NCI-H128 (cell line): ENCODE measurements at regions not wholly inside any gene's neighbourhood (a gene's known extent, or its start where the extent isn't known, plus 50 kb on each side); places are given as distances from the start of the nearest gene placed in this dataset.

Experiments
- DNase-seq: peaks from one replicate; lab custom pipeline; 2025; ENCODE audit not compliant: unreplicated experiment; lab: John Stamatoyannopoulos, UW

- no peak for DNase-seq
Measured at GRCh38 chr12:18966954-18967353, 162.6 kb upstream of the PLEKHA5 start.

GRCh38 chr12:18967814-18968213 lies 161.7 kb upstream of the PLEKHA5 start:
- no peak for DNase-seq

- no peak for DNase-seq
Measured at GRCh38 chr12:18969512-18969911, 160.0 kb upstream of the PLEKHA5 start.

DNA sequence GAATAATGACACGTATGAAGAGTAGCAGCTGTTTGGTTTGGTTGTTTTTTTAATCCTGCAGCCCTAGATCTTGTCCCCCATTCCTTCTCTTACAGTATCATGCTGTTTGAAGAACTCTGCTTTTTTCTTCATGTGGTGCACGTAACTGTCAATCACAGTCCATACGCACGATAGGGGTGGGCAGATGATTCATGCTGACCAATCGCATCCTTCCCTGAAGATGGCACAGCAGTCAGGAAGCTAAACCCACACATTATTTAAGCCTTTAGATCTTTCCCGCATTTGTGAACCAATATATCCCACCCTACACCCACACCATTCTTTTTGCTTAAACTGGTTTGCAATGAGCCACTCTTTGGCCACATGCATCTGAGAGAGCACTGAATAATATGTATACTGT lies 158.9 kb upstream of the PLEKHA5 start:
- DNase-seq: no peak

GRCh38 chr12:18971932-18972331 lies 157.6 kb upstream of the PLEKHA5 start:
- no peak for DNase-seq

DNA sequence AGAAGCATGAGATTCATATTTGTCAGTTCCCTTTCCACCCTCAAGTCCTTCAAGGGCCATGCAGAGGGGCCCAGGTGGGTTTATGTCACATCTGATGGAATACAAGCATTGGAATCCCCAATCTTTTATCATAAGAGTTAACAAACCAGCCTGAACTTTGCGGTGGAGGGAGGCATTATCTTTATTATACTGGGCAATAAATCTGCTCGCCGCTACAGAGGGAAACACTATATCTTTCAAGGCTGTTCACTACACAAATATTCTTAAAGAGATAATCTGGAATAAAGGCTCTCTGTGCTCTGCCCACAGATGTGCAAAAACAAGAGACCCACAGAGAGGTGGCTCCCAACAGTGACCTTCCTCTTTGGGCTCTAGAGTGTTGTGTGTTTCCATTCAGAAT lies 153.6 kb upstream of the PLEKHA5 start:
- DNase-seq: no peak

- no peak for DNase-seq
Measured at GRCh38 chr12:18979401-18980126, 150.0 kb upstream of the PLEKHA5 start.

DNA sequence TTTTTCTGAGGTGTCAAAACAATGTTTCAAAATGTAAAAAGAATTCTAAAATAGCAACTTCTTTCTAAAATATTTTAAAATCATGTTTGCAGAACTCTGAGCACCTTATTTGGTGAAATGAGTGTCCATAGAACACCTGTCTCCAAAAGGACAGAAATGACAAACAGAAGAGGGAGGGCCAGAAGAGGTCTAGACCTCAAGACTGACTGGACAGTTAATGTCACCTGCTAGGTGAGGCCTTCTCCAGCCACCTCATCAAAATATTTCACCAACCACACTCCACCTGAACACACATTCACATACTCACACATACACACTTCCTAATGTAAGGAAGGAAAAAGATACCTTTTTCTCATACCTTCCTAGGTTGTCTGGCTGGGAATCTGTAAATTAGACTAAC lies 147.8 kb upstream of the PLEKHA5 start:
- DNase-seq: no peak

DNA sequence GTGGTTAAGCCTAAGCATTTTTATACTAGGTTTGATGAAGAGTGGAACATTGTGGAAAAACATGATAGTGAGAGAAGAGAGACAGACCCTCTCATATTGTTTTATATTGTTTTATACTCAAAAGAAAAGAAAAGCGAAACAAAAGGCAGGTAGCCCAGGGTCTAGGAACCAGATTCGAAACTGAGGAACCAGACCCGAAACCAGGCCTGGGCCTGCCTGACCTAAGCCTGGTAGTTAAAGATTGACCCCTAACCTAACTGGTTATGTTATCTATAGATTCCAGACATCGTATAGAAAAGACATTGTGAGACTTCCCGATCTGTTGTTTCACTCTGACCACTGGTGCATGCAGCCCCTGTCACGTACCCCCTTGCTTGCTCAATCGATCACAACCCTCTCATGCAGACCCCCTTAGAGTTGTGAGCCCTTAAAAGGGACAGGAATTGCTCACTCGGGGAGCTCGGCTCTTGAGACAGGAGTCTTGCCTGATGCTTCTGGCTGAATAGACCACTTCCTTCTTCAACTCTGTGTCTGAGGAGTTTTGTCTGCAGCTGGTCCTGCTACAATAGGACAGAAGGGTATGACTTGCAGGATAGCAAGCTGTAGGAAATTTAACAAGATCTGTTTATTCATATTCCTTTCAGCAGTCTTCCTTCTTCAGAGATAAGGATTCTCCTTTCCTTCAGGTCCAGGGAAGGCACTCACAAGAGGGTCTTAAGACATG lies 147.1 kb upstream of the PLEKHA5 start:
- DNase-seq: no peak

DNA sequence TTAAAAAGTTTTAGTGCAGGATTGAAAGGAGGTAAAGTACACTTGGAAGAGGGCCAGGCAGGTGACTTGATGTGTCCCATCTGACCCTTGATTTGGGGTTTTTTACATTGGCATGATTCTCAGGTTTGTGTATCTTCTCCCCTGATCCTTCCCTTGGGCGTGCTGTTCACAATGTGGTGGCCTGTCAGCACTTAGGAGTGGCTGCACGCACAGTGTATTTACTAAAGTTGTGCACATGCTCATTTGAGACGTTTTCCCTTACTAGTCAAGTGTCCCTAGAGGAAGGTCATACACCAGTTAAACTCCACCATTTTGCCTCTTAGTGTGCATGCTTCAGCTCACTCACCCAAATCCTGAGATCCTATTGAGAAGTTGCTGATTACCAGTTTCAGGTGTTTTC lies 145.7 kb upstream of the PLEKHA5 start:
- no peak for DNase-seq

- no peak for DNase-seq
Measured at GRCh38 chr12:18990856-18991255, 138.7 kb upstream of the PLEKHA5 start.

DNA sequence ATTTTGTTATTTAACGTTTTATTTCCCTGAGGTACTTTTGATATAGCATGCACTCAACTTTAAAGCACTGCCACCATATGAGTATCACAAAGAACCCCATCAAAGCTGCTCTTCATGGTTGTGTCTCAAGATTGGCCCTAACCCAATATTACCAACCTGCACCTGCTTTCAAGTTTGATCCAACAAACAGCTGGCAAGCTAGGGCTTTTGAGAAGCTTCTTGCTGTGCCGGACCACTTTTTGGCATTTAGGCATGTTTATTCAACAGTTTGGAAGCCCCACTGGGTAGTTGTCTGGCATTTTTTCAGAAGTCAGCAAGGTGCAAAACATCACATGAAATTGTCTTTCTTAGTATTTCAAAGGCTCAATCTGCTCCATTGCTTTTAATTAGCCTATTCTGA lies 137.2 kb upstream of the PLEKHA5 start:
- DNase-seq: peak; percentile 82

DNA sequence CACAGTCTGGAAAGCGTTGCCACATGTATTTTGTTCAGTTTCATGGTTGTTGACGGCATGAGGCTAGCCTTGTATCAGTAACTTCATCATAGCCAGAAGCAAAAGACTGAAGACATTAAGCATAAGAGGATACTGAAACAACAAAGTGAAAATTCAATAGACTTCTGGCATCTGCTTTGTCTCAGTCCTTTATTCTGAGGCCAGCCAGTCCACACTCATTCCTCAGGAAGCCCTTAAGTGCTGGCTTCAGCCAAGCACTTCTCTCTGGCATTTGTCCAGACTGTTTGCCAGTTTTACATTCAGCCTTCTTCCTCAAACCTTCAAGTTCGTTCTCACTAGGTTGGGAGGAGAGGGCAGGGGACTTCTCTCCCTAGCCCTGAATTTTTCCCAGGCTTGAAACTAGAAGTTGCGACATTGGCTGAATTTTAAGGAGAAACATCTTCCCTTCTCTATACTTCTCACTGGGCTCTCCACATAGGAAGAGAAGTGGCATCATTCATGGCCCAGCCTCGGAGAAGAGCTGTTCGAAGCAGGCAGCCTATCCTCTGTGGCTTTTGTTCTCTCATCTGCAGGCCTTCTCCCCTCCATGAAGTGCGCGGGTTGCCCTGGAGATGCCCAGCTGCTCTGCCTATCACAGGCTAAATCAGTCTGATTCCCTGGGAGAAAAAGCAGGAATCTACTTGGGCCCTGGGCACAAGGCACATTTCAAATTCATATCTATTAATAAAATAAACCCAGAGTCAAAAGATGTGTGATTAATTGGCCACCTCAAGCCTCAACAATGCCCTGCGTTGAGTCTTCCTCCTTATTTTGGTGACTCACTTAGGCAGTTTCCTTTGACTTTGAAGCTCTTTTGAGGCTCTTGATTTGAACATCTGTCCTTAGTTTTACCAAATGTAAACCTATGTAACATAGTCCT lies 130.9 kb upstream of the PLEKHA5 start:
- peak; percentile 19 for DNase-seq

DNA sequence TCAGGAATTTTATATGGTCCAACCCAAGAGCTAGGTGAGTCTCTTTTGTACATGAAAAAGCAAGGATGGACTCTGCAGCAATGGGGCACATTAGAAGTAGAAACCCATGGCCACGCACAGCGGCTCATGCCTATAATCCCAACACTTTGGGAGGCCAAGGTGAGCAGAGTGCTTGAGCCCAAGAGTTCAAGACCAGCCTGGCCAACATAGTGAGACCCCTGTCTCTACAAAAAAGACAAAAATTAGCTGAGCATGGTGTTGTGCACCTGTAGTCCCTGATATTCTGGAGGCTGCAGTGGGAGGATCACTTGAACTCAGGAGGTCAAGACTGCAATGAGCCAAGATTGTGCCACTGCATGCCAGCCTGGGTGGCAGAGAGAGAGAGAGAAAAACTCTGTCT lies 128.7 kb upstream of the PLEKHA5 start:
- DNase-seq: no peak

DNA sequence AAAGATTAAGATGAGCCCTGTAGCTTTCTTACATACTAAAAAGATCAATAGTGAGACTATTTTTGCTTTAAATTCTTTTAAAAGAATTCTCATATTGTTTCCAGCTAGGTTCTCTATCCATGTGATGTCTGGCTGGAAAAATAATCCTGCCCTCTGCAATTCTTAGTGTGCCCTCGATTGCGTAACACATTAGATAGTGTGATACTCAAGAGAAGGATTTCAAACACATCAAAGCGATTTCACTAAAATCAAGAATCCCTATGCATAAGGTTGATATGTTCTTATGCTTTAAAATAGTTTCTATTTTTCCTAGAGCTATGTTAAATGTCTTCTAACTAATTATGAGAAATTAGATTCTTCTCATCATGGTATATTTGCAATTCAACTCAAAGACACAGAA lies 127.3 kb upstream of the PLEKHA5 start:
- DNase-seq: no peak

DNA sequence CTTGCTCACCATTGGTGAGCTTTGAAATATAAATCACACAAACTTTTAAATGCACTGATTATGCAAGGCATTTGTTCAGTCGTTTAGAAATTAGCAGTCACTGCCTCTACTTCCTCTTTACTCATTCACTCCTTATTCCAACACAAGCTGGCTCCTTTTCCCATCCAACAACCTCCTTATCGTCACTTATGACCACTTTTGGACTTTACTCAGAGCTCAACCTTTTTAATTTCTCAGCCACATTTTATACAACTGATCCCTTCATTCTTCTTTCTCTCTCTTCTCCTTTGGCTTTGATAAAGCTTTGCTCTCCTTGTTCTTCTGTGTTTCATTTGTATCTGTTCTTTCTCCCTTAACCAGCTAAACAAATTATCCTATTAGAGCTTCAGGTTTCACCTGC lies 126.4 kb upstream of the PLEKHA5 start:
- no peak for DNase-seq

DNA sequence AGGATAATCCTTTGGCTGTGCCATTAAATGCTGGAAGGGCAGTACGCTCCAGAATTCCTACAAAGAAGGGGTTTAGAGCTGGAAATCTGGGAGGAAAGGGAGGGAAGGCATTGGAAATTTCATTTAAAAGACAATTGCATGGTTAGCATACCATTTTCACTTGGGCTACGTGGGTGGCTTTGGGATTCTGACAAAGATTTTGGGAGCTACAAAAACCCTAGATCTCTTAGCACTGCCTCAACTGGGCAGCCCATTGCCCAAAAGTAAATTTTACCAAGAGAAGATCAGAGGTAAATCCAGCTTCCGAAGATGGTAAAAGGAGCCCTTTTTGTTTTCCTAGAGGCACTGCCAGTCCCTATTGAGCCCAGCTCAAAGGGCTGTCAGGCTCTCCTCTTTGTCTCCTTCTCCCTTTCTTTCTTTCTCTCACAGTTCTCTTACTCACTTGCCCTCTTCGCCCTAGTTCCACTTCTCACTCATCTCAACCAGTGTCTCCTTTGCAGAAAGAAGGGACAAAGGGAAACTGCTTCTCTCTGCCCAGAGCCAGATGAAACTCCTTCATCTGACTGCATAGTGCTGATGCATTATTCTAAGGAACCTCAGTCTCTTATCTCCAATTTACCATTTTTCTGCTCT lies 125.4 kb upstream of the PLEKHA5 start:
- DNase-seq: no peak

DNA sequence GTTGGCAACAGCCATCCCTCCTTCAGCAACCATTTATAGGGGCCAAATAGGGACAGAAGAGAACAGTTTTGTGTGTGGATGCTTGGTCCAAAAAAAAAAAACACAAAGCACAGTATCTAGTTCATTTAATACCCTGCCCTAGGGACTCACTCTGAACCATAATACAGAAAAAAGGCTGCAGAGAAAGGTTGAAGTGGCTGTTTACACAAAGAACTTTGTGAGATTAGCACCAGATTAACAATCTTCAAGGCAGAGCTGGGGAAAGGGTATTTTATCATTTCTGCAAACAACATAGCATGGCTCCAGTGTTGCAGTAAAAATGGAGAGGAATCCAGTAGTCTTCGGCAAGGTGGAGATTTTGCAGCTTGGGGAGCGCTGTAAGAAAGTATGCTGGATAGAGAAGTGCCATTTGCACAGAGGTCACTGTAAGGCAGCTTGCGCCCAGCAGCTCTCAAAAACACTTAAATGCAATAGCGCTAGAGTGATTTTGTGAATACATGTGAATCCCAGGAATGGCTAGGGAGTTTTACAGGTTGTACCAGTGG lies 124.2 kb upstream of the PLEKHA5 start:
- DNase-seq: no peak

DNA sequence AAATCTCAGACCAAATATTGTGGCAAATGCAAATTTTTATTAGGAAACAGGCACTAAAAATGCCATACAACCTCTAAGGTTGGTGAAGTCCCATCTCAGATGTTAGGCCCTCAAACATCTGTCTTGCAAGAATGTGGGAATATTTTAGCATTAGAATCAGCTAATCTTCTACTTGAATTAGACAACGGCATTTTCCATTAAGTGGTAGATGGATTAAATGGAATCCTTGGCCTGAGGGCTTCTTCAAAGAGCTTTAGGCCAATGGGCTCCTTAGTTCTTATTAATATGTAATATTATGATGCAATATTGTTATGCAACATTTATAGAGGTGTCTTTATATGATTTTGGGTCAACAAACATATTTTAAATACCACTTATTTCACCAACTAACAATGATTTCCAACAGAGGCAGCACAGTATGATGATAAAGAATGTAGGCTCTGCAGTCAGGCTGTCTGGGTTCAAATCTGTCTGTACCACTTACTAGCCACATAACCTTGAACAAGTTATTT lies 122.9 kb upstream of the PLEKHA5 start:
- no peak for DNase-seq

GRCh38 chr12:19008102-19008501 lies 121.4 kb upstream of the PLEKHA5 start:
- no peak for DNase-seq

DNA sequence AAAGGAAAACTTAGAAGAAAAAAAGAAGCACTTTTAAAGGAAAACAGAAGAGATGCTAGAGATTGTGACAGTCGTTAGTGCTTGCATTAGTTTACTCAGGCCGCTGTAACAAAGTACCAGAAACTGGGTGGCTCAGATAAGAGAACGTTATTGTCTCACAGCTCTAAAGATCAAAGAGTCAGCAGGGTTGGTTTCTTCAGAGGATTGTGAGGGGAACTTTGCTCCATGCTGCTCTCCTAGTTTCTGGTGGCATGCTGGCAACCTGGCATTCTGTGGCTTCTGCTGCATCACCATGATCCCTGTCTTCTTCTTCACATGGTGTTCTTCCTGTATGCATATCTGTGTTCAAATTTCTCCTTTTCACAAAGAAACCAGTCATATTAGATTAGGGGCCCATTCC lies 119.4 kb upstream of the PLEKHA5 start:
- no peak for DNase-seq
